Left lung (tissue), 4 donors: ENCODE measurements at regions not wholly inside any gene's neighbourhood (a gene's known extent, or its start where the extent isn't known, plus 50 kb on each side); places are given as distances from the start of the nearest gene placed in this dataset.

Experiments used
- ATAC-seq: fragments of 200-7000 bp; cut with Tn5 transposase; one replicate; pipeline ENCODE4 v1.9.1; 2020; ENCODE audit warnings: moderate library complexity
- DNase-seq, 4 donors: peaks; one replicate each; pipeline ENCODE4 v3.0.0-alpha.2; 2013 to 2020
- H3K27ac ChIP-seq, 2 donors: fragments of 200-600 bp; sonication (generic) in 1 of 2; one replicate each; pipeline versions ENCODE4 v1.5.0 to v1.8.0; 2020 to 2021
- H3K27me3 ChIP-seq, 2 donors: fragments of 200-600 bp; sonication (generic) in 1 of 2; one replicate each; pipeline versions ENCODE4 v1.5.0 to v1.8.0; 2020 to 2021
- H3K36me3 ChIP-seq, 2 donors: fragments of 200-600 bp; sonication (generic) in 1 of 2; one replicate each; pipeline versions ENCODE4 v1.5.0 to v1.8.0; 2020 to 2021
- H3K4me1 ChIP-seq, 2 donors: fragments of 200-600 bp; one replicate each; pipeline ENCODE4 v1.8.0; 2021
- H3K4me3 ChIP-seq, 2 donors: fragments of 200-600 bp; sonication (generic) in 1 of 2; one replicate each; pipeline versions ENCODE4 v1.5.0 to v1.8.0; 2020 to 2021; ENCODE audit warnings: mild to moderate bottlenecking in 1 of 2
- H3K9me3 ChIP-seq, 2 donors: fragments of 200-600 bp; sonication (generic) in 1 of 2; one replicate each; pipeline versions ENCODE4 v1.5.0 to v1.8.0; 2020 to 2021
- CTCF ChIP-seq, 2 donors: fragments of 200-600 bp; sonication (generic) in 1 of 2; IDR thresholded peaks; one replicate each; pipeline versions ENCODE4 v1.5.0 to v1.8.0; 2021; ENCODE audit warnings: antibody characterized with exemption in 2 of 2
- intact Hi-C, 2 donors: fragments of 100-400 bp; cut with DNase I; formaldehyde crosslinking; loops; one replicate each; pipeline versions ENCODE4 v1.11.2 to v1.14.2; 2022
- donor health status: DM: no; HTN: yes; CAD: no.
- donor health status: DM: no; HTN: no; CAD: no.

GRCh38 chr5:101142102-101142501 lies 239.0 kb upstream of the ST8SIA4 start:
- H3K36me3 ChIP-seq = no peaks in the 10 kb centered on the region
- no peaks in the 10 kb centered on the region for H3K4me1 ChIP-seq
- ATAC-seq = no peak
- no peak overlapping the region for H3K27ac ChIP-seq
- no peak for TF ChIP-seq CTCF (IDR thresholded peaks at IDR 0.05)
- H3K4me3 ChIP-seq = no peak overlapping the region
- peaks cover 0 to 4% of the 10 kb centered on the region in 2 donors for H3K9me3 ChIP-seq
- DNase-seq = no peak
- no peaks in the 10 kb centered on the region for H3K27me3 ChIP-seq
- intact Hi-C loops = no loop called here

GRCh38 chr5:101136454-101136853 lies 233.4 kb upstream of the ST8SIA4 start:
- DNase-seq (no peak), ATAC-seq (no peak)
- intact Hi-C loops = no loop called here
- Histone ChIP-seq H3K27ac (no peak overlapping the region), H3K36me3 (no peaks in the 10 kb centered on the region), H3K4me1 (no peaks in the 10 kb centered on the region), H3K9me3 (no peaks in the 10 kb centered on the region), H3K27me3 (no peaks in the 10 kb centered on the region), H3K4me3 (no peak overlapping the region)
- TF ChIP-seq CTCF (IDR thresholded peaks at IDR 0.05) = no peak

- Histone ChIP-seq H3K36me3 (no peaks in the 10 kb centered on the region), H3K9me3 (peaks cover 0 to 4% of the 10 kb centered on the region in 2 donors), H3K4me3 (no peak overlapping the region), H3K4me1 (no peaks in the 10 kb centered on the region), H3K27me3 (no peaks in the 10 kb centered on the region), H3K27ac (no peak overlapping the region)
- no peak for TF ChIP-seq CTCF (IDR thresholded peaks at IDR 0.05)
- intact Hi-C loops = no loop called here
- ATAC-seq (no peak), DNase-seq (no peak)
Observed at GRCh38 chr5:101123363-101123762, 220.3 kb upstream of the ST8SIA4 start.

- no peak overlapping the region for H3K4me3 ChIP-seq
- intact Hi-C loops = no loop called here
- no peaks in the 10 kb centered on the region for H3K9me3 ChIP-seq
- peak; percentile 87 for ATAC-seq
- no peaks in the 10 kb centered on the region for H3K4me1 ChIP-seq
- H3K36me3 ChIP-seq = no peaks in the 10 kb centered on the region
- H3K27ac ChIP-seq = no peak overlapping the region
- no peak for DNase-seq
- H3K27me3 ChIP-seq = no peaks in the 10 kb centered on the region
- TF ChIP-seq CTCF (IDR thresholded peaks at IDR 0.05) = no peak
Observed at GRCh38 chr5:101112645-101113044, 209.6 kb upstream of the ST8SIA4 start.

GRCh38 chr5:101103874-101104273 lies 200.8 kb upstream of the ST8SIA4 start:
- no peak for TF ChIP-seq CTCF (IDR thresholded peaks at IDR 0.05)
- intact Hi-C loops = no loop called here
- H3K9me3 ChIP-seq = no peaks in the 10 kb centered on the region
- no peaks in the 10 kb centered on the region for H3K4me1 ChIP-seq
- no peaks in the 10 kb centered on the region for H3K36me3 ChIP-seq
- no peaks in the 10 kb centered on the region for H3K27me3 ChIP-seq
- ATAC-seq (peak; percentile 42), DNase-seq (peak in 1 of 4 donors; percentile 1)
- H3K4me3 ChIP-seq = no peak overlapping the region
- H3K27ac ChIP-seq = no peak overlapping the region
